ENCODE measurements at regions not wholly inside any gene's neighbourhood (a gene's known extent, or its start where the extent isn't known, plus 50 kb on each side); places are given as distances from the start of the nearest gene placed in this dataset.

DNA sequence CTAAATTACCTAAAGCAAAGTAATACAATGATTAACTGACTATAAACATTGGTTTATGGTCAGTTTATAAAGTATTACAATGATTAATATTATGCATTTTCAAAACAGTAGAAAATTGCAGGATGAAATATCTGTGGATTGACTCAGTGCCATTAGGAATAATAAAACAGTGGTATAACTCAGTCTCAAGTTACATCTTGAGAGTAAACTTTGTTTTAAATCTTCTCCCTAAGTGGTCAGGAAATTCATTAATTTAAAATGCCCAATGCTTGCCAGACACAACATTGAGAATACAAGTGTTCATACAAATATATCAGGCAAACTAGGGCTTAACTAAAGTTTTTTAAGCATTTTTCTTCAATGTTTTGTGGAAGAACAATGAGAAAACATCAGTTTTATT, 257.8 kb downstream of the ETV1 start:
- Histone ChIP-seq H3K4me1 (no peaks in the 10 kb centered on the region), H3K9me3 (no peaks in the 10 kb centered on the region), H3K36me3 (no peaks in the 10 kb centered on the region), H3K27me3 (no peaks in the 10 kb centered on the region), H3K4me3 (ENCODE audit: low read depth, low read length) (no peak overlapping the region)
- no peak for TF ChIP-seq CTCF (IDR thresholded peaks at IDR 0.05; ENCODE audit: low read depth, low read length)
- DNase-seq, result no peak

DNA sequence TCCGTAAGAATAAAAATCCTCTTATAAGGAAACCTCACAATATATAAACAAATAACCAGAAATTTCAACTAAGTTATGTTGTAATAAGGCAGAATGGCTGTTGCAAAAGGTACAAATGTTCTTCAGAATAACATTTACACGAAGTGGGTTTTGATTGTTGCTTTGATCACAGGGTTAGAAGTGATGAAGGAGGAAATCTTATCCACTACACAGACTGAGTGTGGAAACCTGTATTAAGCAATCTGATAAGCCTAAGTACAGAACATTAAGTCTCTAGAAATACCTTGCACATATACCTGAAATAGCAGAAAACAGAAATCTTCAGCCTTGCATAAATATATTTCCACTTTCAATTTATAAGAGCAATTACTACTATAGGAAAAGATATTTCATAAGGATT, 251.9 kb downstream of the ETV1 start:
- H3K9me3 ChIP-seq, result no peaks in the 10 kb centered on the region
- H3K27me3 ChIP-seq, result no peaks in the 10 kb centered on the region
- DNase-seq, result no peak
- TF ChIP-seq CTCF (IDR thresholded peaks at IDR 0.05; ENCODE audit: low read depth, low read length), result no peak
- H3K4me3 ChIP-seq (ENCODE audit: low read depth, low read length), result no peak overlapping the region
- no peaks in the 10 kb centered on the region for H3K4me1 ChIP-seq
- H3K36me3 ChIP-seq, result no peaks in the 10 kb centered on the region

GRCh38 chr7:13742126-13742525, 247.3 kb downstream of the ETV1 start:
- H3K4me1 ChIP-seq, result no peaks in the 10 kb centered on the region; the same call in 1 of the 2 replicates
- no peaks in the 10 kb centered on the region for H3K27me3 ChIP-seq
- DNase-seq, result no peak
- no peaks in the 10 kb centered on the region for H3K9me3 ChIP-seq
- no peak overlapping the region for H3K4me3 ChIP-seq (ENCODE audit: low read depth, low read length)
- H3K36me3 ChIP-seq, result no peaks in the 10 kb centered on the region
- no peak for TF ChIP-seq CTCF (IDR thresholded peaks at IDR 0.05; ENCODE audit: low read depth, low read length)

DNA sequence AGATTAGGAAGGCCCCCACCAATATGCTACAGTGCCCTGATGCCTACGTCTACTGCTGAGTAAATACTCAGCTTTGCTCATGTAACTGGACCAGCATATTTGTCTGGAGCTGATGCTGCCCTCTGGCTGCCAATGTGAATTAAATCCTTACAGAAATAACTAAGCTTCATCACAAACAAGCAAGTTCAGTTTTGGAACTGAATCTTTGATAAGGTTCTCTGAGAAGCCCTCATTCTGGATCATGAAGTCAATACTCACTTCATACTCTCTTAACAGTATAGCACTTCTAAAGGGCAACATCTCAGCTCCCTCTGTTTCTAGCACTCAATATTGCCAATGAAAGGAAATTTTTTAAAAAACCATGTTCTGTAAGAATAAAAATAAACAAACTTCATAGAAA, 246.7 kb downstream of the ETV1 start:
- H3K9me3 ChIP-seq, result no peaks in the 10 kb centered on the region
- H3K4me1 ChIP-seq, result no peaks in the 10 kb centered on the region; the same call in 1 of the 2 replicates
- peak; percentile 71 for TF ChIP-seq CTCF (IDR thresholded peaks at IDR 0.05; ENCODE audit: low read depth, low read length)
- no peaks in the 10 kb centered on the region for H3K27me3 ChIP-seq
- H3K36me3 ChIP-seq, result no peaks in the 10 kb centered on the region
- H3K4me3 ChIP-seq (ENCODE audit: low read depth, low read length), result no peak overlapping the region
- DNase-seq, result peak; percentile 58

DNA sequence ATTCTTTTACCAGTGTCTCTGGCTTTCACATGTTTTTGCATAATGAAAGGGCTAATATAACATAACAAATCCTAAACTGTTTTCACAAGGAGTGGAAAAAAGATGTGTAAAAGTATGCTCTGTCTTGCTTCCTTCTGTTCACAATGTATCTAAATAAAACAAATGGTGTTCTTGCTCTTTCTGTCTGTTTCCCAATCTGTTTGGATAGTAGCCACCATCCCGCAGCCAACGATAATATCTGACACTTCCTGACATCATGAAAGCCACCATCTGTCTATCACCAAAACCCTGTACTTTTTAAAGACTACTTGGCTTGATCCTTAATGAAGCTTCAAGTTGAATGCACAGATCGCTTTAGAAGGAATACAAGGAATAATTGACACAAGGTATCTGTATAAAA, 246.2 kb downstream of the ETV1 start:
- Histone ChIP-seq H3K36me3 (no peaks in the 10 kb centered on the region), H3K4me3 (ENCODE audit: low read depth, low read length) (no peak overlapping the region), H3K27me3 (no peaks in the 10 kb centered on the region), H3K9me3 (no peaks in the 10 kb centered on the region), H3K4me1 (no peaks in the 10 kb centered on the region; the same call in 1 of the 2 replicates)
- no peak for TF ChIP-seq CTCF (IDR thresholded peaks at IDR 0.05; ENCODE audit: low read depth, low read length)
- DNase-seq, result no peak

GRCh38 chr7:13745530-13745929, 243.9 kb downstream of the ETV1 start:
- H3K27me3 ChIP-seq, result no peaks in the 10 kb centered on the region
- no peaks in the 10 kb centered on the region for H3K9me3 ChIP-seq
- H3K4me3 ChIP-seq (ENCODE audit: low read depth, low read length), result no peak overlapping the region
- no peak for DNase-seq
- TF ChIP-seq CTCF (IDR thresholded peaks at IDR 0.05; ENCODE audit: low read depth, low read length), result no peak
- H3K36me3 ChIP-seq, result no peaks in the 10 kb centered on the region
- no peaks in the 10 kb centered on the region; the same call in 1 of the 2 replicates for H3K4me1 ChIP-seq
